Subcutaneous abdominal adipose tissue (tissue), 5 donors: ENCODE measurements at regions not wholly inside any gene's neighbourhood (a gene's known extent, or its start where the extent isn't known, plus 50 kb on each side); places are given as distances from the start of the nearest gene placed in this dataset.
"Not testable (repeated sequence)": the region's sequence is repeated elsewhere in the genome, so short reads cannot be mapped to it uniquely, and the experiment has no call there.

ENCODE experiments used
- H3K27ac ChIP-seq: one replicate; pipeline ENCODE4 v1.7.0; 2013; ENCODE audit warnings: low read depth, mild to moderate bottlenecking, inconsistent platforms, low read length, moderate library complexity
- H3K27me3 ChIP-seq, 5 donors: one replicate each; pipeline ENCODE4 v1.7.0; 2013; ENCODE audit warnings: low read length in 5 of 5, inconsistent platforms in 1 of 5; ENCODE audit not compliant: control insufficient read depth in 5 of 5, insufficient read depth in 4 of 5
- H3K36me3 ChIP-seq, 5 donors: one replicate each; pipeline ENCODE4 v1.7.0; 2013; ENCODE audit warnings: low read length in 5 of 5; ENCODE audit not compliant: control insufficient read depth in 5 of 5, insufficient read depth in 5 of 5
- H3K4me1 ChIP-seq, 5 donors: one replicate each; pipeline ENCODE4 v1.7.0; 2013; ENCODE audit warnings: low read length in 5 of 5, mild to moderate bottlenecking in 3 of 5, moderate library complexity in 1 of 5; ENCODE audit not compliant: control insufficient read depth in 5 of 5, insufficient read depth in 5 of 5
- H3K4me3 ChIP-seq, 5 donors: one replicate each; pipeline ENCODE4 v1.7.0; 2013; ENCODE audit warnings: low read length in 5 of 5, low read depth in 1 of 5
- H3K9ac ChIP-seq, 5 donors: one replicate each; pipeline ENCODE4 v1.7.0; 2013; ENCODE audit warnings: low read length in 5 of 5, mild to moderate bottlenecking in 4 of 5, moderate library complexity in 3 of 5
- H3K9me3 ChIP-seq, 5 donors: one replicate each; pipeline ENCODE4 v1.7.0; 2013; ENCODE audit warnings: low read length in 5 of 5; ENCODE audit not compliant: control insufficient read depth in 5 of 5
- donor health status: healthy.
- donor health status: healthy.
- donor health status: healthy.
- donor health status: healthy.
- donor health status: healthy.

GRCh38 chr7:156347703-156348248 is 292.8 kb upstream of the RNF32 start:
- H3K4me3 ChIP-seq, H3K36me3 ChIP-seq, H3K9ac ChIP-seq, H3K27ac ChIP-seq, H3K9me3 ChIP-seq, H3K4me1 ChIP-seq, H3K27me3 ChIP-seq: not testable (repeated sequence)

- Histone ChIP-seq H3K9me3 (peaks cover 0 to 5% (median 0%) of the 10 kb centered on the region in 5 donors), H3K36me3 (no peaks in the 10 kb centered on the region), H3K27me3 (no peaks in the 10 kb centered on the region), H3K9ac (no peak overlapping the region), H3K4me3 (no peak overlapping the region), H3K27ac (no peak overlapping the region), H3K4me1 (no peaks in the 10 kb centered on the region)
Observed at GRCh38 chr7:156347132-156347531, 293.4 kb upstream of the RNF32 start.

GRCh38 chr7:156344595-156344994 is 296.0 kb upstream of the RNF32 start:
- H3K27me3 ChIP-seq: no peaks in the 10 kb centered on the region
- peaks cover 0 to 5% (median 0%) of the 10 kb centered on the region in 5 donors for H3K9me3 ChIP-seq
- H3K4me1 ChIP-seq: no peaks in the 10 kb centered on the region
- H3K4me3 ChIP-seq: no peak overlapping the region
- no peak overlapping the region for H3K9ac ChIP-seq
- H3K36me3 ChIP-seq: no peaks in the 10 kb centered on the region
- H3K27ac ChIP-seq: no peak overlapping the region

- peaks cover 0 to 9% (median 0%) of the 10 kb centered on the region in 5 donors for H3K4me1 ChIP-seq
- no peak overlapping the region for H3K9ac ChIP-seq
- H3K36me3 ChIP-seq: no peaks in the 10 kb centered on the region
- H3K9me3 ChIP-seq: peaks cover 0 to 4% (median 0%) of the 10 kb centered on the region in 5 donors
- H3K27me3 ChIP-seq: peaks cover 0 to 8% (median 0%) of the 10 kb centered on the region in 5 donors
- no peak overlapping the region for H3K27ac ChIP-seq
- H3K4me3 ChIP-seq: no peak overlapping the region
Observed at GRCh38 chr7:156334636-156335035, 305.9 kb upstream of the RNF32 start.

GRCh38 chr7:156327916-156328315 is 312.7 kb upstream of the RNF32 start:
- Histone ChIP-seq H3K27ac (no peak overlapping the region), H3K4me3 (no peak overlapping the region), H3K27me3 (peaks cover 0 to 8% (median 0%) of the 10 kb centered on the region in 5 donors), H3K36me3 (no peaks in the 10 kb centered on the region), H3K9ac (no peak overlapping the region), H3K9me3 (peaks cover 0 to 4% (median 0%) of the 10 kb centered on the region in 5 donors), H3K4me1 (peaks cover 0 to 9% (median 0%) of the 10 kb centered on the region in 5 donors)

GRCh38 chr7:156327474-156327873 is 313.1 kb upstream of the RNF32 start:
- H3K9me3 ChIP-seq: peaks cover 0 to 4% (median 0%) of the 10 kb centered on the region in 5 donors
- no peak overlapping the region for H3K4me3 ChIP-seq
- no peaks in the 10 kb centered on the region for H3K36me3 ChIP-seq
- no peak overlapping the region for H3K9ac ChIP-seq
- no peak overlapping the region for H3K27ac ChIP-seq
- peaks cover 0 to 9% (median 0%) of the 10 kb centered on the region in 5 donors for H3K4me1 ChIP-seq
- H3K27me3 ChIP-seq: peaks cover 0 to 8% (median 0%) of the 10 kb centered on the region in 5 donors

DNA sequence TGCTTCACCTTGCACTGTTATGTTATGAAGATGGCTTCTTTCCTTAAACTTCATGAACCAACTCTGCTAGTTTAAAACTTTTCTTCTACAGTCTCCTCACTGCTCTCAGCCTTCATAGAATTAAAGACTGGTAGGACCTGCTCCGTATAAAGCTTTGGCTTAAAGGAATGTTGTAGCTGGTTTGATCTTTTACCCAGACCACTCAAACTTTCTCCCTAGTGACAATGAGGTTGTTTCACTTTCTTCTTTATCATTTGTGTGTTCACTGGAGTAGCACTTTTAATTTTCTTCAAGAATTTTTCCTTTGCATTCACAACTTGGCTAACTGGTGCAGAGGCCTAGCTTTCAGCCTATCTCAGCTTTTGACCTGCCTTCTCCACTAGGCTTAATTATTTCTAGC is 316.4 kb upstream of the RNF32 start:
- H3K27ac ChIP-seq: no peak overlapping the region
- H3K36me3 ChIP-seq: no peaks in the 10 kb centered on the region
- no peaks in the 10 kb centered on the region for H3K27me3 ChIP-seq
- H3K4me1 ChIP-seq: no peaks in the 10 kb centered on the region
- H3K4me3 ChIP-seq: no peak overlapping the region
- peaks cover 0 to 4% (median 0%) of the 10 kb centered on the region in 5 donors for H3K9me3 ChIP-seq
- no peak overlapping the region for H3K9ac ChIP-seq

DNA sequence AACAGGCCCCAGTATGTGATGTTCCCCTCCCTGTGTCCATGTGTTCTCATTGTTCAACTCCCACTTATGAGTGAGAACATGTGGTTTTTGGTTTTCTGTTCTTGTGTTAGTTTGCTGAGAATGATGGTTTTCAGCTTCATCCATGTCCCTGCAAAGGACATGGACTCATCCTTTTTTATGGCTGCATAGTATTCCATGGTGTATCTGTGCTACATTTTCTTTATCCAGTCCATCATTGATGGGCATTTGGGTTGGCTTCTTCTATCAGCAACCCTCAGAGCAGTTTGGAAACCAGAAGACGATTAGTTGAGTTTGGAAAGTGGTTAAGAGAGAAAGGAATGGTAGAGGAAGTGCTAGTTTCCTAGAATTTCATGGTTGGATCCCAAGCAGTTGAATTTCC is 319.1 kb upstream of the RNF32 start:
- H3K4me1 ChIP-seq, H3K27me3 ChIP-seq, H3K36me3 ChIP-seq, H3K4me3 ChIP-seq, H3K9ac ChIP-seq, H3K27ac ChIP-seq: not testable (repeated sequence)
- H3K9me3 ChIP-seq: peaks cover 0 to 11% (median 2%) of the 10 kb centered on the region in 5 donors

DNA sequence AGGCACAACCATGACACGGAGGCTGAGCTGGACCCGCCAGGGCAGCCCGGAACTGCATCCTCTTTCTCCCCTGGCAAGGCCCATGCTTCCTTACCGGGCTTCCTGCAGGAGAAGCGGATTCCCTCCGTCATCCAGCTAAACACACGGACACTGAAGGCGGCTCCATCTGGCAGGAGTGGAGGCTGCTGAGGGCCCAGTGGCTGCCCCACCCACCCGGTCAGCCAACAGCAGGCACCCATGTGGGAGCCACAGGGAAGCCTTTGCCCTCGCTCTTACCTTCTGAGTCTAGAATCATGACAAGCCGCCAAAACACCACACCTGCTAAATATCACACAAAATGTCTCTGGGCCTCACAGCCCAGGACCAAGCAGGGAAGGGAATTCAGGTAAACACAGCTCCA is 321.6 kb upstream of the RNF32 start:
- Histone ChIP-seq H3K27ac (no peak overlapping the region), H3K27me3 (no peaks in the 10 kb centered on the region), H3K36me3 (no peaks in the 10 kb centered on the region), H3K9me3 (peaks cover 0 to 16% (median 6%) of the 10 kb centered on the region in 5 donors), H3K4me1 (no peaks in the 10 kb centered on the region), H3K9ac (no peak overlapping the region), H3K4me3 (no peak overlapping the region)

DNA sequence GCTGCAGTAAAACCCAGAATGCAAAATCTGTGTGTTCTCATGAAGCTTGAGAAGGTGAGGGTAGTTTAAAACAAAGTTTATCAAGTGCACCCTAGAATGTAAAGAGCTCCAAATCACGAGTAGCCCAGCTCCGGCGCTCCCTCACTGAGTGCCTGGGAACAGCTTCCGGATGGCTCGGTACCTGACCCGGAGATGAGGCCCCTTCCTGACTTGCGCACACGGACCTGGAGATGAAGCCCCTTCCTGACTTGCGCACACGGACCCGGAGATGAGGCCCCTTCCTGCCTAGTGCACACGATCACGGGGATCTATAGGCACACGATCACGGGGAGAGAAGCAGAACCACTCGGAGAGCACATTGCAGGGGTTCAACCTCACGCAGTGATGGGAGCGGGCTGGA is 322.1 kb upstream of the RNF32 start:
- no peak overlapping the region for H3K27ac ChIP-seq
- no peaks in the 10 kb centered on the region for H3K27me3 ChIP-seq
- H3K9ac ChIP-seq: no peak overlapping the region
- H3K4me3 ChIP-seq: no peak overlapping the region
- no peaks in the 10 kb centered on the region for H3K36me3 ChIP-seq
- H3K4me1 ChIP-seq: no peaks in the 10 kb centered on the region
- H3K9me3 ChIP-seq: peaks cover 0 to 16% (median 6%) of the 10 kb centered on the region in 5 donors
